HepG2 (cell line): ENCODE measurements at regions not wholly inside any gene's neighbourhood (a gene's known extent, or its start where the extent isn't known, plus 50 kb on each side); places are given as distances from the start of the nearest gene placed in this dataset.

ENCODE experiments used
- ATAC-seq: fragments of 200-7000 bp; cut with Tn5 transposase; 3 replicates; pipeline ENCODE4 v1.9.1; 2020; ENCODE audit warnings: mild to moderate bottlenecking, moderate library complexity
- BruUV-seq: library from RNA; stranded (reverse); fragments of 400-500 nt; replicated peaks from 2 replicates; lab custom pipeline; 2021; lab: Mats Ljungman, UMichigan
- CTCF ChIA-PET: fragments of 300-600 bp; formaldehyde crosslinking; extraction: SDS; loops from one replicate; lab custom pipeline; 2021; ENCODE audit warnings: low total read pairs, inconsistent platforms, low intra/inter-chr PET ratio; lab: Yijun Ruan, JAX
- POLR2A ChIA-PET: fragments of 350-600 bp; sonication (Branson Sonifier 250); formaldehyde crosslinking; loops from one replicate; lab custom pipeline; 2020; ENCODE audit warnings: antibody characterized with exemption, inconsistent platforms; lab: Yijun Ruan, JAX
- DNase-seq: peaks from one replicate; pipeline ENCODE4 v3.0.0-alpha.2; 2015; ENCODE audit warnings: low spot score
- FAIRE-seq: peaks from 3 replicates; lab custom pipeline; 2011; peaks lifted over from hg19 to GRCh38; lab: Jason Lieb, UNC
- H2AFZ ChIP-seq: one replicate; pipeline ENCODE4 v1.6.1; 2011; ENCODE audit warnings: low read length, inconsistent platforms
- H3K27ac ChIP-seq: fragments of 300-600 bp; 3 replicates; pipeline ENCODE4 v1.8.0; 2011; ENCODE audit warnings: mixed run types, mild to moderate bottlenecking, mixed read lengths, low read length, inconsistent platforms; ENCODE audit not compliant: insufficient read depth; ENCODE audit errors: extremely low read length
- H3K27me3 ChIP-seq, 2 experiments: fragments of 200-600 bp in 1 of 2; 2 replicates in 1 of 2; 3 replicates in 1 of 2; pipeline versions ENCODE4 v1.6.0 to v1.8.0; 2011; ENCODE audit warnings: low read length in 2 of 2, mild to moderate bottlenecking in 2 of 2, moderate library complexity in 2 of 2, inconsistent platforms in 1 of 2; ENCODE audit not compliant: insufficient read depth in 2 of 2, control insufficient read depth in 1 of 2
- H3K36me3 ChIP-seq, 2 experiments: fragments of 200-600 bp in 1 of 2; replicated peaks in 1 of 2; 2 replicates in 1 of 2; 3 replicates in 1 of 2; pipeline versions ENCODE4 v1.5.1 to v1.8.0; 2011; ENCODE audit warnings: low read length in 2 of 2, inconsistent platforms in 1 of 2; ENCODE audit not compliant: insufficient read depth in 2 of 2, control insufficient read depth in 1 of 2
- H3K4me1 ChIP-seq: 2 replicates; pipeline ENCODE4 v1.5.1; 2012; ENCODE audit warnings: low read length, inconsistent platforms; ENCODE audit not compliant: insufficient read depth
- H3K4me2 ChIP-seq: 2 replicates; pipeline ENCODE4 v1.6.0; 2011; ENCODE audit warnings: low read depth, low read length, inconsistent platforms
- H3K4me3 ChIP-seq, 3 experiments: fragments of 200-600 bp in 1 of 3; sonication (generic), shearing (Covaris generic) in 1 of 3; replicated peaks in 1 of 3; 2 replicates each; pipeline ENCODE4 v1.5.1; 2011 to 2016; ENCODE audit warnings: low read length in 3 of 3, inconsistent platforms in 2 of 3, low read depth in 2 of 3, mild to moderate bottlenecking in 2 of 3, control low read depth in 1 of 3, mixed read lengths in 1 of 3; ENCODE audit not compliant: insufficient read depth in 1 of 3
- H3K79me2 ChIP-seq: one replicate; pipeline ENCODE4 v1.6.1; 2011; ENCODE audit warnings: low read length, inconsistent platforms; ENCODE audit not compliant: insufficient read depth
- H3K9ac ChIP-seq: 2 replicates; pipeline ENCODE4 v1.6.0; 2011; ENCODE audit warnings: mild to moderate bottlenecking, low read depth, low read length, inconsistent platforms; ENCODE audit not compliant: insufficient read depth
- H3K9me3 ChIP-seq: 2 replicates; pipeline ENCODE4 v1.5.1; 2012; ENCODE audit warnings: mild to moderate bottlenecking, low read length
- H4K20me1 ChIP-seq: 2 replicates; pipeline ENCODE4 v1.6.0; 2011; ENCODE audit warnings: inconsistent platforms, mild to moderate bottlenecking, low read length, moderate library complexity; ENCODE audit not compliant: insufficient read depth
- BCLAF1 ChIP-seq: fragments of 450-650 bp; IDR thresholded peaks from 2 replicates; pipeline ENCODE4 v1.6.1; 2017; ENCODE audit warnings: mild to moderate bottlenecking
- CEBPG ChIP-seq: IDR thresholded peaks from 2 replicates; pipeline ENCODE4 v1.6.1; 2016
- KDM1A ChIP-seq: IDR thresholded peaks from 2 replicates; pipeline ENCODE4 v1.6.1; 2016; ENCODE audit warnings: missing compliant biosample characterization
- MAFF ChIP-seq: IDR thresholded peaks from 2 replicates; pipeline ENCODE4 v1.6.1; 2011; ENCODE audit warnings: low read depth, low read length, improper control_type of control experiment
- MAFK ChIP-seq, 2 experiments: IDR thresholded peaks in 1 of 2; conservative IDR thresholded peaks in 1 of 2; 2 replicates each; pipeline ENCODE4 v1.6.1; 2011; ENCODE audit warnings: improper control_type of control experiment in 2 of 2, low read length in 2 of 2
- SMAD1 ChIP-seq: sonication (generic); formaldehyde crosslinking; IDR thresholded peaks from 2 replicates; pipeline ENCODE4 v1.4.0; 2020; ENCODE audit warnings: missing genetic modification reagents, low read depth, mild to moderate bottlenecking, borderline replicate concordance
- ZBTB49 ChIP-seq: sonication (generic); formaldehyde crosslinking; IDR thresholded peaks from 2 replicates; pipeline ENCODE4 v1.4.0; 2020; ENCODE audit warnings: missing genetic modification reagents, borderline replicate concordance
- ZNF34 ChIP-seq: sonication (generic); formaldehyde crosslinking; IDR thresholded peaks from 2 replicates; pipeline ENCODE4 v1.4.0; 2020; ENCODE audit warnings: mild to moderate bottlenecking, missing genetic modification reagents, borderline replicate concordance
- WGBS: methylation state at CpG from one replicate; pipeline ENCODE4 v1.1.6; 2017; ENCODE audit warnings: low lambda C conversion rate; 5-methylcytosine and 5-hydroxymethylcytosine counted together
- in situ Hi-C: cut with HindIII; loops from 2 replicates; pipeline ENCODE4 v1.10.0; 2017; ENCODE audit warnings: low pct_unique_long_range_greater_than_20kb; ENCODE audit not compliant: extremely low pct_ligation_motif_present
- intact Hi-C: fragments of 100-400 bp; cut with micrococcal nuclease; formaldehyde crosslinking; loops from one replicate; pipeline ENCODE4 v1.10.0; 2022; ENCODE audit not compliant: unreplicated experiment

- TF ChIP-seq CEBPG (CRISPR knock-in tag) = no peak
Measured at GRCh38 chr4:130329036-130329435, 1233.1 kb downstream of the C4orf33 start (continued).

- H3K4me3 ChIP-seq = no peak overlapping the region
- no peaks in the 10 kb centered on the region for H4K20me1 ChIP-seq
- no peaks in the 10 kb centered on the region for H3K79me2 ChIP-seq
- no peaks in the 10 kb centered on the region for H3K36me3 ChIP-seq
- no peaks in the 10 kb centered on the region for H3K4me1 ChIP-seq
- 3% methylated on average over 4 of the region's 4 CpGs for WGBS
- TF ChIP-seq KDM1A (CRISPR knock-in tag) (no peak), MAFF (peak; percentile 85), ZBTB49 (CRISPR knock-in tag) (no peak), SMAD1 (CRISPR knock-in tag) (no peak), ZNF34 (CRISPR knock-in tag) (no peak), MAFK (conservative IDR thresholded peaks at IDR 0.05 in 1 of 2, IDR thresholded peaks at IDR 0.05 in 1 of 2; ENCODE audit: low read length in 2 of 2) (peak; percentile 66 to 91), BCLAF1 (no peak)
- TF ChIP-seq, all 625 proteins: peak for 2
- Histone ChIP-seq H3K9me3 (no peaks in the 10 kb centered on the region), H3K27ac (no peak overlapping the region), H3K9ac (no peak overlapping the region), H3K27me3 (no peaks in the 10 kb centered on the region), H2AFZ (no peak overlapping the region), H3K4me2 (no peak overlapping the region)
- no peak for FAIRE-seq
- ChIA-PET POLR2A (no interaction called here), CTCF (no interaction called here)
- DNase-seq = no peak
- intact Hi-C loops = no loop called here
- in situ Hi-C loops = no loop called here
- no peak for ATAC-seq
- BruUV-seq = no TSS peak
Measured at GRCh38 chr4:130333241-130333759, 1237.3 kb downstream of the C4orf33 start.
